H1 (cell line): ENCODE measurements at regions not wholly inside any gene's neighbourhood (a gene's known extent, or its start where the extent isn't known, plus 50 kb on each side); places are given as distances from the start of the nearest gene placed in this dataset.
"Not testable (repeated sequence)": the region's sequence is repeated elsewhere in the genome, so short reads cannot be mapped to it uniquely, and the experiment has no call there.

Source experiments
- BCL11A ChIP-seq, 2 experiments: IDR thresholded peaks; one replicate each; pipeline ENCODE4 v1.6.1; 2011; ENCODE audit warnings: low read depth in 2 of 2, low read length in 2 of 2, mild to moderate bottlenecking in 2 of 2
- CTBP2 ChIP-seq: IDR thresholded peaks from 2 replicates; pipeline ENCODE4 v1.7.0; 2011; ENCODE audit warnings: borderline replicate concordance, mild to moderate bottlenecking, moderate library complexity, mixed read lengths, low read length; ENCODE audit not compliant: insufficient read depth, insufficient read length
- CTCF ChIP-seq, 3 experiments: IDR thresholded peaks; 1 replicate in 2 of 3; 2 replicates in 1 of 3; pipeline versions ENCODE4 v1.5.1 to v1.6.1; 2011; ENCODE audit warnings: low read length in 3 of 3, mild to moderate bottlenecking in 3 of 3, inconsistent platforms in 2 of 3, low read depth in 1 of 3, moderate library complexity in 1 of 3; ENCODE audit not compliant: insufficient read depth in 1 of 3; ENCODE audit errors: control extremely low read depth in 1 of 3
- JUND ChIP-seq: IDR thresholded peaks from 2 replicates; pipeline ENCODE4 v1.6.1; 2011; ENCODE audit warnings: mild to moderate bottlenecking, improper control_type of control experiment, low read length
- MAFK ChIP-seq: IDR thresholded peaks from 2 replicates; pipeline ENCODE4 v1.6.1; 2012; ENCODE audit warnings: low read depth, mild to moderate bottlenecking, improper control_type of control experiment, low read length
- RXRA ChIP-seq: IDR thresholded peaks from 2 replicates; pipeline ENCODE4 v1.6.1; 2011; ENCODE audit warnings: low read depth, mild to moderate bottlenecking, low read length, moderate library complexity; ENCODE audit not compliant: insufficient read depth
- SP2 ChIP-seq: IDR thresholded peaks from 2 replicates; pipeline ENCODE4 v1.6.1; 2012; ENCODE audit warnings: mild to moderate bottlenecking, low read length, inconsistent platforms
- YY1 ChIP-seq: IDR thresholded peaks from 2 replicates; pipeline ENCODE4 v1.6.1; 2011; ENCODE audit warnings: low read depth, mild to moderate bottlenecking, low read length
- ZNF274 ChIP-seq: IDR thresholded peaks from 2 replicates; pipeline ENCODE4 v1.7.0; 2012; ENCODE audit warnings: low read length, borderline replicate concordance; ENCODE audit errors: extremely low read depth

DNA sequence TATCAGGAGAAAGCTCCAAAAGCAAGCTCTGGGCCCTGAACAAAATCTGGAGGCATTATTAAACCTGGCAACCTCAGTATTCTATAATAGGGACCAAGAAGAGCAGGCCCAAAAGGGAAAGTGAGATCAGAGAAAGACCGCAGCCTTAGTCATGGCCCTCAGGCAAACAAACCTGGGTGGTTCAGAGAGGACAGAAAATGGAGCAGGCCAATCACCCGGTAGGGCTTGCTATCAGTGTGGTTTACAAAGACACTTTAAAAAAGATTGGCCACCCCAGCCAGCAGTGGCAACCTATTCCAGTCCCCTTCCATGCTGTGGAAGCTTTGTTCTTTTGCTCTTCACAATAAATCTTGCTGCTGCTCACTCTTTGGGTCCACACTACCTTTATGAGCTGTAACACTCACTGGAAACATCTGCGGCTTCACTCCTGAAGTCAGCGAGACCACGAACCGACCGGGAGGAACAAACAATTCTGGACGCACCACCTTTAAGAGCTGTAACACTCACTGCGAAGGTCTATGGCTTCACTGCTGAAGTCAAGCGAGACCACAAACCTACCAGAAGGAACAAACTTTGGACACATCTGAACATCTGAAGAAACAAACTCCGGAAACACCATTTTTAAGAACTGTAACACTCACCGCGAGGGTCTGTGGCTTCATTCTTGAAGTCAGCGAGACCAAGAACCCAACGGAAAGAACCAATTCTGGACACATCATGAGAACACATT, 1821.2 kb upstream of the PCDH20 start:
- not testable (repeated sequence) for TF ChIP-seq JUND; CTBP2; MAFK; SP2; CTCF (IDR thresholded peaks at IDR 0.05; ENCODE audit: control extremely low read depth in 1 of 3, insufficient read depth in 1 of 3, low read depth in 1 of 3, low read length in 3 of 3); BCL11A (IDR thresholded peaks at IDR 0.05; ENCODE audit: low read depth in 2 of 2, low read length in 2 of 2); ZNF274; RXRA; YY1
